ENCODE measurements at regions not wholly inside any gene's neighbourhood (a gene's known extent, or its start where the extent isn't known, plus 50 kb on each side); places are given as distances from the start of the nearest gene placed in this dataset.

- Mint-ChIP-seq H3K9me3 (ENCODE audit: unreplicated experiment) (no peaks in the 10 kb centered on the region), H3K27me3 (ENCODE audit: unreplicated experiment) (peaks cover 1% of the 10 kb centered on the region), H3K4me1 (ENCODE audit: low read depth, unreplicated experiment) (no peaks in the 10 kb centered on the region), H3K27ac (ENCODE audit: unreplicated experiment) (no peak overlapping the region), H3K36me3 (ENCODE audit: unreplicated experiment) (peaks cover 4% of the 10 kb centered on the region), H3K4me3 (ENCODE audit: unreplicated experiment) (no peak overlapping the region)
- TF ChIP-seq CTCF (IDR thresholded peaks at IDR 0.05; ENCODE audit: partially characterized antibody, unreplicated experiment), result no peak
- DNase-seq, result no peak
These were observed 64.3 kb upstream of the CITED2 start for GRCh38 chr6:139438775-139439174.

GRCh38 chr6:139436957-139437348, 62.5 kb upstream of the CITED2 start:
- peaks cover 3% of the 10 kb centered on the region for H3K27me3 Mint-ChIP-seq (ENCODE audit: unreplicated experiment)
- peaks cover 11% of the 10 kb centered on the region for H3K36me3 Mint-ChIP-seq (ENCODE audit: unreplicated experiment)
- no peak overlapping the region for H3K4me3 Mint-ChIP-seq (ENCODE audit: unreplicated experiment)
- TF ChIP-seq CTCF (IDR thresholded peaks at IDR 0.05; ENCODE audit: partially characterized antibody, unreplicated experiment), result no peak
- H3K27ac Mint-ChIP-seq (ENCODE audit: unreplicated experiment), result no peak overlapping the region
- no peak for DNase-seq
- H3K4me1 Mint-ChIP-seq (ENCODE audit: low read depth, unreplicated experiment), result no peaks in the 10 kb centered on the region
- H3K9me3 Mint-ChIP-seq (ENCODE audit: unreplicated experiment), result no peaks in the 10 kb centered on the region

GRCh38 chr6:139436200-139436956, 61.9 kb upstream of the CITED2 start:
- H3K27ac Mint-ChIP-seq (ENCODE audit: unreplicated experiment), result no peak overlapping the region
- no peaks in the 10 kb centered on the region for H3K9me3 Mint-ChIP-seq (ENCODE audit: unreplicated experiment)

GRCh38 chr6:139433631-139434419, 59.4 kb upstream of the CITED2 start:
- Mint-ChIP-seq H3K9me3 (ENCODE audit: unreplicated experiment) (no peaks in the 10 kb centered on the region), H3K27ac (ENCODE audit: unreplicated experiment) (no peak overlapping the region), H3K4me3 (ENCODE audit: unreplicated experiment) (no peak overlapping the region), H3K36me3 (ENCODE audit: unreplicated experiment) (peaks cover 7% of the 10 kb centered on the region), H3K4me1 (ENCODE audit: low read depth, unreplicated experiment) (no peaks in the 10 kb centered on the region), H3K27me3 (ENCODE audit: unreplicated experiment) (peaks cover 3% of the 10 kb centered on the region)
- TF ChIP-seq CTCF (IDR thresholded peaks at IDR 0.05; ENCODE audit: partially characterized antibody, unreplicated experiment), result no peak
- DNase-seq, result no peak

More at GRCh38 chr6:139436200-139436956, 61.9 kb upstream of the CITED2 start:
- no peak for DNase-seq
- H3K27me3 Mint-ChIP-seq (ENCODE audit: unreplicated experiment), result peaks cover 3% of the 10 kb centered on the region
- H3K4me3 Mint-ChIP-seq (ENCODE audit: unreplicated experiment), result no peak overlapping the region
- no peaks in the 10 kb centered on the region for H3K4me1 Mint-ChIP-seq (ENCODE audit: low read depth, unreplicated experiment)
- TF ChIP-seq CTCF (IDR thresholded peaks at IDR 0.05; ENCODE audit: partially characterized antibody, unreplicated experiment), result no peak
- peaks cover 11% of the 10 kb centered on the region for H3K36me3 Mint-ChIP-seq (ENCODE audit: unreplicated experiment)

- Mint-ChIP-seq H3K27me3 (ENCODE audit: unreplicated experiment) (peaks cover 3% of the 10 kb centered on the region), H3K9me3 (ENCODE audit: unreplicated experiment) (no peaks in the 10 kb centered on the region), H3K27ac (ENCODE audit: unreplicated experiment) (no peak overlapping the region), H3K4me3 (ENCODE audit: unreplicated experiment) (no peak overlapping the region), H3K36me3 (ENCODE audit: unreplicated experiment) (peaks cover 7% of the 10 kb centered on the region), H3K4me1 (ENCODE audit: low read depth, unreplicated experiment) (no peaks in the 10 kb centered on the region)
- no peak for TF ChIP-seq CTCF (IDR thresholded peaks at IDR 0.05; ENCODE audit: partially characterized antibody, unreplicated experiment)
- DNase-seq, result no peak
These were observed 57.1 kb upstream of the CITED2 start for GRCh38 chr6:139431602-139431956.

Measured in glutamatergic neuron (in vitro differentiated cells).